Subcutaneous abdominal adipose tissue (tissue), 5 donors: ENCODE measurements at regions not wholly inside any gene's neighbourhood (a gene's known extent, or its start where the extent isn't known, plus 50 kb on each side); places are given as distances from the start of the nearest gene placed in this dataset.

ENCODE experiments used
- H3K27ac ChIP-seq: one replicate; pipeline ENCODE4 v1.7.0; 2013; ENCODE audit warnings: low read depth, mild to moderate bottlenecking, inconsistent platforms, low read length, moderate library complexity
- H3K27me3 ChIP-seq, 5 donors: one replicate each; pipeline ENCODE4 v1.7.0; 2013; ENCODE audit warnings: low read length in 5 of 5, inconsistent platforms in 1 of 5; ENCODE audit not compliant: control insufficient read depth in 5 of 5, insufficient read depth in 4 of 5
- H3K36me3 ChIP-seq, 5 donors: one replicate each; pipeline ENCODE4 v1.7.0; 2013; ENCODE audit warnings: low read length in 5 of 5; ENCODE audit not compliant: control insufficient read depth in 5 of 5, insufficient read depth in 5 of 5
- H3K4me1 ChIP-seq, 5 donors: one replicate each; pipeline ENCODE4 v1.7.0; 2013; ENCODE audit warnings: low read length in 5 of 5, mild to moderate bottlenecking in 3 of 5, moderate library complexity in 1 of 5; ENCODE audit not compliant: control insufficient read depth in 5 of 5, insufficient read depth in 5 of 5
- H3K4me3 ChIP-seq, 5 donors: one replicate each; pipeline ENCODE4 v1.7.0; 2013; ENCODE audit warnings: low read length in 5 of 5, low read depth in 1 of 5
- H3K9ac ChIP-seq, 5 donors: one replicate each; pipeline ENCODE4 v1.7.0; 2013; ENCODE audit warnings: low read length in 5 of 5, mild to moderate bottlenecking in 4 of 5, moderate library complexity in 3 of 5
- H3K9me3 ChIP-seq, 5 donors: one replicate each; pipeline ENCODE4 v1.7.0; 2013; ENCODE audit warnings: low read length in 5 of 5; ENCODE audit not compliant: control insufficient read depth in 5 of 5
- donor health status: healthy.
- donor health status: healthy.
- donor health status: healthy.
- donor health status: healthy.
- donor health status: healthy.

DNA sequence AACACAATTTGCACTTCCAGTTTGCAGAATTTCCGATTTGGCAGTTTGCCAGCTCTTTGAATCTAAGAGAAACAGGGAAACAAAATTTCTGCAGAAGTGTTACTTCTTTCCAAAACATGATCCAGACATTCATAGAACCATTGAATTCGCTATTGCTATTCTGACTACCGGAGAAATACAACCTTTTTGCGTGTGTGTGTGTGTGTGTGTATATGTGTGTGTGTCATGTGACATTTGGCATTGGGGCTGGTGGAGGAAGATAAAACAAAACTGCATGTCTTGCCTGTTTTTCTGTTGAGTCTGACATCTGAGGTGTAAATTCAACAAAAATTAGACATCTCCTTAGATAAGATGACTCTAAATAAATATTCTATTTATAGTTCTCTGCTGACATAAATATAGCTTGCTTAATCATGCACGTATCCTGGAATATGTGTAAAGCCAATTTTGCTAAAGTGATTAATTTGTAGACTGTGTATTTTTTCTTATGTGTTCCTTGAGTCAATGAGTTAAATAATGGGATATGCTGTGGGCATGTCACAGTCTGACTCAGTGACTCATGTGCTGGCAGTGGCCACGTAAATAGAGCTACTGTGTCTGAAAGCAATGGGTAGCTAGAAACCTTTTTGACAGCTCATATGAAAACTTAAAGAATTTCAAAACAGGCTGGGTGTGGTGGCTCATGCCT is 98.9 kb downstream of the HPGD start:
- Histone ChIP-seq H3K27me3 (no peaks in the 10 kb centered on the region), H3K9me3 (no peaks in the 10 kb centered on the region), H3K27ac (no peak overlapping the region), H3K36me3 (no peaks in the 10 kb centered on the region), H3K4me1 (peaks cover 0 to 10% (median 8%) of the 10 kb centered on the region in 5 donors), H3K9ac (no peak overlapping the region), H3K4me3 (peak overlapping the region in 1 of 5 donors; percentile 24)

DNA sequence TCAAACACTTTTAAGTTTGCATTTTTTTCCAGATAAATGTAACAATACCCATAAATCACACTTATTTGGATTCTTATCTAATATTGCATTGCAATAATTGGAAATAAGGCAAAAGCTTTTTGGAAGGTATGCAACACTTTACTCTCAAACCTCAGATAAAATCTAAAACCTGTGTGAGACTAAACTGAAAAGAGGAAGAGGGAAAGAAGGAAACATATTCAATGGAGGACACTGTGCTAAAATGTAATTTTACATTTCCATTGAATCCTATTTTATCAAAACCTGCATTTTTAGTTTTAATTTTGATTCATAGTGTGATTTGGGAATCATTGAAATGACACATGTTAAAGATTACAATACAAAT is 99.4 kb downstream of the HPGD start:
- no peak overlapping the region for H3K9ac ChIP-seq
- H3K4me3 ChIP-seq, result no peak overlapping the region
- no peaks in the 10 kb centered on the region for H3K36me3 ChIP-seq

DNA sequence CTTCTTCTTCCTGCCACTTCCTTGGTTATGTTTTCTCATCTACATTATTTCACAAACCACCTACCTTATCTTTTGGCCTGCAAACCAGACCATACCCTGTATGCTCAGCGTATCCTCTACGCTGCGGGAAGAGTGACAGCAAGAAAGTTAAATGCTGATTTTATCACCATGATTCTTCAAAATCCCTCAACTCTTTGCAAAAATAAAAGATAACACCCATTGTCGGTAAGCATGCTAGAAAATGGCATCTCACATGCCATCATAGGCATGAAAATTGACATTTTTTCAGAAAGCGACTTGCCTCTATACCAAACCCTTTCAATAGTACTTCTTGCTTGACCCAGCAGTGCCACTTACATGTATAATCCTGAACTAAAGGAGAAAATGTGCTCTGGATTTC is 102.0 kb downstream of the HPGD start:
- Histone ChIP-seq H3K4me3 (no peak overlapping the region), H3K9ac (no peak overlapping the region), H3K27ac (no peak overlapping the region), H3K27me3 (no peaks in the 10 kb centered on the region), H3K4me1 (peaks cover 0 to 10% (median 8%) of the 10 kb centered on the region in 5 donors), H3K9me3 (no peaks in the 10 kb centered on the region), H3K36me3 (no peaks in the 10 kb centered on the region)

More for the DNA sequence above, 99.4 kb downstream of the HPGD start:
- H3K27ac ChIP-seq, result no peak overlapping the region
- H3K4me1 ChIP-seq, result peaks cover 0 to 10% (median 8%) of the 10 kb centered on the region in 5 donors
- no peaks in the 10 kb centered on the region for H3K27me3 ChIP-seq
- no peaks in the 10 kb centered on the region for H3K9me3 ChIP-seq

DNA sequence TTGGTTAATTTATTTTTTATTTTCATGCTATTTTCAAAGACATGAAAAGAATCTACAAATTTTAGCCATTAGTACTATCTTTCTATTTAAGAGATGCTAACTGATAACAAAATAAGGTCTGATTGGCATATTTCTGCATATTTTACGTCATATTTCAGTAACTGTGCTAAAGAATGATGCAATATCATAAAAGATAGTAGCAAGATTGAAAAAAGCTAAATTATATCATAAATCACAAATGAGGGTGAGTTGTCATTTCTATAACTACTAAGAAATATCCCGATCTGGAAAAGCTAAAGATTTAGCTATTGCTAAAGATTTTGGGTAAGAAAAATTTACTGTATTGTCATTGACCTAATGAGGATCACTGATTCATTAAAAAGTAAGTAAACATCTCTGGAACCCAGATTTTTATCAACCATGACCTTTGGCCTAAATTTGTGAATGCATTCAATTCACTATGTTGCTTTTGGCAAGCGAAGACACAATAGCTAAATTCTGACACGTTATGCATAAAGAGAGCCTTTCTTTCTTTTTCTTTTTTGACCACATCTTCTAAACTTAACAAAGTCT is 103.6 kb downstream of the HPGD start:
- Histone ChIP-seq H3K9me3 (no peaks in the 10 kb centered on the region), H3K9ac (no peak overlapping the region), H3K27ac (no peak overlapping the region), H3K4me3 (no peak overlapping the region), H3K27me3 (no peaks in the 10 kb centered on the region), H3K36me3 (no peaks in the 10 kb centered on the region), H3K4me1 (peaks cover 0 to 10% (median 7%) of the 10 kb centered on the region in 5 donors)

DNA sequence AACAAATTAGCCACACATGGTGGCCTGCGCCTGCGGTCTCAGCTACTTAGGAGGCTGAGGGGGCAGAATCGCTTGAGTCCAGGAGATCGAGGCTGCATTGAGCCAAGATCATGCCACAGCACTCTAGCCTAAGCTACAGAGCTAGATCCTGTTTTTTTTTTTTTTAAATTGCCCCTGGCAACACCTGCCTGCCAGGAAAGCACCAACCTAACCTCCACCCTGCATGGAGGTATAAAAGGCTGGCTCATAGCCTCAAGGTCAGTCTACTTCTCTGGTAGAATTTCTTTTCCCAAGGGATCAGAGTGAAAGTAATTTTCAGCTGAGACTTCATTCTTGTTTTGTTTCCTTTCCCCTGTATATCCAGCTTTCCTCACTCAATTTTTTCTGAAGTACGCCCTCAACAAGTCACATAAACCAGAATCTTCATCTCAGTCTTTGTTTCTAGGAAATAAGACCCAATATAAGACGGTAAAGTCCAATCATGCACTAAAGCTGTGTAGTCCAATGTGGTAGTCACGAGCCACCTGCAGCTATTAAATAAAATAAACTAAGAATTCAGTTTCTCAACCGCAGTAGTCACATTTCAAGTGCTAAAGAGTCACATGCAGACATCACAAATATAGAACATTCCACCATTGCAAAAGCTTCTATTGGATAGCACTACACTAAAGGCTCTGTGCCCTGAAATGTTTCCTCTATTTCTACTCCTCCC is 113.3 kb downstream of the HPGD start:
- Histone ChIP-seq H3K27ac (no peak overlapping the region), H3K4me3 (no peak overlapping the region), H3K27me3 (no peaks in the 10 kb centered on the region), H3K9me3 (no peaks in the 10 kb centered on the region), H3K4me1 (no peaks in the 10 kb centered on the region), H3K9ac (no peak overlapping the region), H3K36me3 (no peaks in the 10 kb centered on the region)

DNA sequence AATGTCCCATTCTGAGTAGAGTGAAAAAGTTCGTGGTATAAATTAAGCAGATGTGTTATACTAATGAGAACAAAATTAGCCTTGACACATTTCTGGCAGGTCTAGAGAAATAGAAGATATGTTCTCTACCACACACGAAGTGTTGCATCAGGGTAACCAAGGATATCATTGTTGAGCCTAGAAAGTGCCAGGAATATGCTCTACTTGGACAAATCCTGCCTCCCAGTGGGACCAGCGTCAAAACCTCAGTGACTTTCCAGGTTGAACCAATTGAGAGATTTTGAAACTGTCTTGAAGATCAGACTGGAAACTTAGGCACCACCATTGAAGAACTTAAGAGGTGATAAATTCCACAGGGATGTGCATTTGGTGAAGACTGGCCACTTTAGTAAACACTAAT is 115.9 kb downstream of the HPGD start:
- Histone ChIP-seq H3K27me3 (peaks cover 0 to 2% (median 0%) of the 10 kb centered on the region in 5 donors), H3K4me3 (no peak overlapping the region), H3K27ac (no peak overlapping the region), H3K36me3 (no peaks in the 10 kb centered on the region), H3K9me3 (no peaks in the 10 kb centered on the region), H3K9ac (no peak overlapping the region), H3K4me1 (no peaks in the 10 kb centered on the region)

DNA sequence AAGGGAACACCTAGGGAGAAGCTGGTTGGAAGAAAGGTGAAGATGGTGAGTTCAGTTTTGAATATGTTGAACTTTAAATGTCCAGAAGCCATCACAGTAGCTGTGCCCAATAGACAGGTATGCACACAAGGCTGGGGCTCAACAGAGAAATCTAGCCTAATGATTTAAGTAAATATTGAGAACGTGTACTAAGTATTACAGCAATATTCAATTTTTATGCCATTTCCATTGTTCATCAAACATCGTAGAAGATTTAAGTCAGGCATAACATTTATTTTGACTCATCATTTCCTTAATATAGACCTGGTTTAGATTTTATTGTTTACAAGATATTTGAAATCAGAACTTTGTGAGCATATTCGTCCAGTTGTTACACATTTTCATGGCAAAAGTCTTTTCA is 116.4 kb downstream of the HPGD start:
- Histone ChIP-seq H3K36me3 (no peaks in the 10 kb centered on the region), H3K9ac (no peak overlapping the region), H3K9me3 (no peaks in the 10 kb centered on the region), H3K4me1 (no peaks in the 10 kb centered on the region), H3K27me3 (peaks cover 0 to 2% (median 0%) of the 10 kb centered on the region in 5 donors), H3K27ac (no peak overlapping the region), H3K4me3 (no peak overlapping the region)

DNA sequence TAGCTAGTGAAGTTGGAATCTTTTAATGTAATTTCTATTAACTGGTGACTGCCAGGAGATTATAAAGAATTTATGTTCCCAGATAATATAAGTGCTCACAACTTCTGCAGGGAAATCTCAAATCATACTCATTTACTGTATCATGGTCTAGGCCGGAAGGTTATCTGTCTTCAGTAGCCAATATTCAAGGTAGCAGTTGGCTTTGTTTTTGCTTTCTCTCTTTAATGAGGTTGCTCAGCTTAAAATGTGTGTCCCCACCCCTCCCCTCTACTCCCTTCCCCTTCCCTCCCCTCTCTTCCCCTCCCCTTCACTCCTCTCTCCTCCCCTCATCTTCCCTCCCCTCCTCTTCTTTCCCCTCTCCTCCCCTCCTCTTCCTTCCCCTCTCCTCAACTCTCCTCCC is 117.6 kb downstream of the HPGD start:
- H3K4me3 ChIP-seq, result no peak overlapping the region
- no peaks in the 10 kb centered on the region for H3K36me3 ChIP-seq
- H3K27ac ChIP-seq, result no peak overlapping the region

DNA sequence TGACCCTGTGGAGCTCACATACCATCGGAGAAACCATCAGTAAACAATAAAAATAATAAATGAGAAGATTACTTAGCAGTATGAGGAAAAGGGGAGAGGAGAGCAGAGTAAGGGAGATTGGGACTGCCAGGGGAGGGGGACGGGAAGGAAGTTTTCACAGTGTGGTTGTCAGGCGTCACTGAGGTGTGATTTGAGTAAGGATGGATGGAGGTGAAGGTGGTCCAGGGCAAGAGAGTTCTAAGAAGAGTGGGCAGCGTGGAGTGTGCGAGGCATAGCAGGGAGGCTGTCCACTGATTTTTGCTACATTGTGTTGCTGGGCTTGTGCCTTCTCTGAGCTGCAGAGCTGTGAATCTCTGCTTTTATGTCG is 119.1 kb downstream of the HPGD start:
- no peak overlapping the region for H3K4me3 ChIP-seq
- peaks cover 0 to 2% (median 0%) of the 10 kb centered on the region in 5 donors for H3K27me3 ChIP-seq
- no peaks in the 10 kb centered on the region for H3K36me3 ChIP-seq
- no peaks in the 10 kb centered on the region for H3K9me3 ChIP-seq
- no peak overlapping the region for H3K9ac ChIP-seq
- no peaks in the 10 kb centered on the region for H3K4me1 ChIP-seq
- H3K27ac ChIP-seq, result no peak overlapping the region

More for the DNA sequence above, 117.6 kb downstream of the HPGD start:
- peaks cover 0 to 2% (median 0%) of the 10 kb centered on the region in 5 donors for H3K27me3 ChIP-seq
- H3K4me1 ChIP-seq, result no peaks in the 10 kb centered on the region
- no peak overlapping the region for H3K9ac ChIP-seq
- H3K9me3 ChIP-seq, result no peaks in the 10 kb centered on the region

DNA sequence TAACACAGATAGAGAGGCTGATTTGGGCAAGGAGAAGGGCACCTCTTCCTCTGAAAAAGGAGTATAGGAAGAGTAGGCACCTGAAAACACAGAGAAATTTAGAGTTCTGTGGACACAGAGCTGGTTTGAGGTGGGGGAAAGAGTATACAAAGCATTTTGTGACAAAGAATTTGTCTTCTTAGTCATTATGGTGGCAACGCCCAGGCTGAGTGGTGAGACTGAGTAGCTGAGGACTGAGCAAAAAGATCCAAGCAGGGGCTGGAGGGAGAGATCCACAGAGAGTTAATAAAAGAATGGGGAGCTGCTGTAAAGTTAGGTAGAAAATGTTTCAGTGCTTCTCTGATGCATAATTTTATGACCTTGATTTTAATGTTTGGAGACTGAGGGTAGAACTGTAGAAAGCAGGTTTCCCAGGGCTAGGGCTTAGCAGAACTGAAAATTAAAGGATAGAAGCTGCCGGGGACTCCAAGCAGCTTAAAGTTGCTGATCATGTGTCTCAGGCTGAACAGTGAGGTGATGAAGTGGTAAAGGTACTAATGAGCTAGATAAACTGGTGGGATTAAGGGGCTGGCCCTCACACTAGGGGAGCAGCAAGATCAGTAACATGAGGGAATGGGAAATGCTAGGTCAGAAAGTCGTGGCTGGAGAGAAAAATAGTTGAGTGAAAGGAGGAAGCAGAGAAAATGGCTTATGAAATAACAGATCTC is 118.9 kb downstream of the CEP44 start:
- Histone ChIP-seq H3K27me3 (peaks cover 0 to 2% (median 0%) of the 10 kb centered on the region in 5 donors), H3K4me1 (no peaks in the 10 kb centered on the region), H3K9me3 (no peaks in the 10 kb centered on the region), H3K36me3 (no peaks in the 10 kb centered on the region), H3K9ac (no peak overlapping the region), H3K4me3 (no peak overlapping the region), H3K27ac (no peak overlapping the region)
